Panc1 (cell line): ENCODE measurements at regions not wholly inside any gene's neighbourhood (a gene's known extent, or its start where the extent isn't known, plus 50 kb on each side); places are given as distances from the start of the nearest gene placed in this dataset.

ENCODE experiments used
- CTCF ChIP-seq: fragments of 450-650 bp; IDR thresholded peaks from 2 replicates; pipeline ENCODE4 v1.5.1; 2017; ENCODE audit warnings: mild to moderate bottlenecking
- POLR2AphosphoS5 ChIP-seq: IDR thresholded peaks from 2 replicates; pipeline ENCODE4 v1.6.1; 2012; ENCODE audit warnings: mild to moderate bottlenecking, low read depth, low read length, moderate library complexity
- REST ChIP-seq, 2 experiments: IDR thresholded peaks; 2 replicates each; pipeline ENCODE4 v1.6.1; 2011 to 2012; ENCODE audit warnings: low read depth in 2 of 2, control low read depth in 1 of 2, low read length in 1 of 2, mild to moderate bottlenecking in 1 of 2, moderate library complexity in 1 of 2; ENCODE audit not compliant: insufficient read depth in 1 of 2
- TCF7L2 ChIP-seq: IDR thresholded peaks from 2 replicates; pipeline ENCODE4 v1.6.1; 2011; ENCODE audit warnings: mild to moderate bottlenecking, low read depth, low read length, inconsistent platforms

GRCh38 chr14:105591052-105591451, 64.7 kb downstream of the TMEM121 start:
- TF ChIP-seq CTCF, result no peak
- no peak for TF ChIP-seq POLR2AphosphoS5
- no peak for TF ChIP-seq REST (IDR thresholded peaks at IDR 0.05; ENCODE audit: insufficient read depth in 1 of 2, low read depth in 2 of 2, low read length in 1 of 2)
- no peak for TF ChIP-seq TCF7L2
